Caki2 (cell line): ENCODE measurements at regions not wholly inside any gene's neighbourhood (a gene's known extent, or its start where the extent isn't known, plus 50 kb on each side); places are given as distances from the start of the nearest gene placed in this dataset.
A peak's percentile ranks its signal among the peaks of the same experiment; 100 is the strongest.
"Not testable (repeated sequence)": the region's sequence is repeated elsewhere in the genome, so short reads cannot be mapped to it uniquely, and the experiment has no call there.

Source experiments
- DNase-seq: peaks from one replicate; pipeline ENCODE4 v3.0.0-alpha.2; 2015; ENCODE audit warnings: low read depth
- in situ Hi-C: cut with HindIII; loops from 2 replicates; pipeline ENCODE4 v1.10.0; 2016; ENCODE audit warnings: low sequenced_read_pairs, low pct_unique_long_range_greater_than_20kb, mixed read lengths

- no peak for DNase-seq
- in situ Hi-C loops = no loop called here
These were observed 79.3 kb upstream of the ARL4D start for GRCh38 chr17:43319293-43320124.

GRCh38 chr17:43316522-43317142, 82.2 kb upstream of the ARL4D start:
- DNase-seq = no peak
- in situ Hi-C loops = no loop called here

- in situ Hi-C loops = no loop called here
- DNase-seq = no peak
These were observed 82.2 kb upstream of the RNU2-1 start for GRCh38 chr17:43315858-43316521.

GRCh38 chr17:43315369-43315768, 81.6 kb upstream of the RNU2-1 start:
- no peak for DNase-seq
- in situ Hi-C loops = no loop called here

GRCh38 chr17:43314611-43315011, 80.8 kb upstream of the RNU2-1 start:
- no peak for DNase-seq
- in situ Hi-C loops = no loop called here

- in situ Hi-C loops = no loop called here
- no peak for DNase-seq
These were observed 78.2 kb upstream of the RNU2-1 start for GRCh38 chr17:43312011-43312410.

- DNase-seq = peak; percentile 58
- in situ Hi-C loops = no loop called here
These were observed 75.9 kb upstream of the RNU2-1 start for GRCh38 chr17:43309505-43310332.

- peak; percentile 15 for DNase-seq
- in situ Hi-C loops = no loop called here
These were observed 75.2 kb upstream of the RNU2-1 start for GRCh38 chr17:43308999-43309398.

GRCh38 chr17:43304792-43305191, 71.0 kb upstream of the RNU2-1 start:
- DNase-seq, in situ Hi-C loops: not testable (repeated sequence)

GRCh38 chr17:43303049-43303448, 69.3 kb upstream of the RNU2-1 start:
- in situ Hi-C loops, DNase-seq: not testable (repeated sequence)

- DNase-seq, in situ Hi-C loops: not testable (repeated sequence)
These were observed 65.7 kb upstream of the RNU2-1 start for GRCh38 chr17:43299300-43300076.

GRCh38 chr17:43289670-43290069, 55.9 kb upstream of the RNU2-1 start:
- DNase-seq, in situ Hi-C loops: not testable (repeated sequence)

GRCh38 chr17:43283606-43284005, 49.8 kb upstream of the RNU2-1 start:
- in situ Hi-C loops, DNase-seq: not testable (repeated sequence)
